HepG2 (cell line): ENCODE measurements at regions not wholly inside any gene's neighbourhood (a gene's known extent, or its start where the extent isn't known, plus 50 kb on each side); places are given as distances from the start of the nearest gene placed in this dataset.

ENCODE experiments used
- ATAC-seq: fragments of 200-7000 bp; cut with Tn5 transposase; 3 replicates; pipeline ENCODE4 v1.9.1; 2020; ENCODE audit warnings: mild to moderate bottlenecking, moderate library complexity
- BruUV-seq: library from RNA; stranded (reverse); fragments of 400-500 nt; replicated peaks from 2 replicates; lab custom pipeline; 2021; lab: Mats Ljungman, UMichigan
- CTCF ChIA-PET: fragments of 300-600 bp; formaldehyde crosslinking; extraction: SDS; loops from one replicate; lab custom pipeline; 2021; ENCODE audit warnings: low total read pairs, inconsistent platforms, low intra/inter-chr PET ratio; lab: Yijun Ruan, JAX
- POLR2A ChIA-PET: fragments of 350-600 bp; sonication (Branson Sonifier 250); formaldehyde crosslinking; loops from one replicate; lab custom pipeline; 2020; ENCODE audit warnings: antibody characterized with exemption, inconsistent platforms; lab: Yijun Ruan, JAX
- DNase-seq: peaks from one replicate; pipeline ENCODE4 v3.0.0-alpha.2; 2015; ENCODE audit warnings: low spot score
- FAIRE-seq: peaks from 3 replicates; lab custom pipeline; 2011; peaks lifted over from hg19 to GRCh38; lab: Jason Lieb, UNC
- H2AFZ ChIP-seq: one replicate; pipeline ENCODE4 v1.6.1; 2011; ENCODE audit warnings: low read length, inconsistent platforms
- H3K27ac ChIP-seq: fragments of 300-600 bp; 3 replicates; pipeline ENCODE4 v1.8.0; 2011; ENCODE audit warnings: mixed run types, mild to moderate bottlenecking, mixed read lengths, low read length, inconsistent platforms; ENCODE audit not compliant: insufficient read depth; ENCODE audit errors: extremely low read length
- H3K27me3 ChIP-seq, 2 experiments: fragments of 200-600 bp in 1 of 2; 2 replicates in 1 of 2; 3 replicates in 1 of 2; pipeline versions ENCODE4 v1.6.0 to v1.8.0; 2011; ENCODE audit warnings: low read length in 2 of 2, mild to moderate bottlenecking in 2 of 2, moderate library complexity in 2 of 2, inconsistent platforms in 1 of 2; ENCODE audit not compliant: insufficient read depth in 2 of 2, control insufficient read depth in 1 of 2
- H3K36me3 ChIP-seq, 2 experiments: fragments of 200-600 bp in 1 of 2; replicated peaks in 1 of 2; 2 replicates in 1 of 2; 3 replicates in 1 of 2; pipeline versions ENCODE4 v1.5.1 to v1.8.0; 2011; ENCODE audit warnings: low read length in 2 of 2, inconsistent platforms in 1 of 2; ENCODE audit not compliant: insufficient read depth in 2 of 2, control insufficient read depth in 1 of 2
- H3K4me1 ChIP-seq: 2 replicates; pipeline ENCODE4 v1.5.1; 2012; ENCODE audit warnings: low read length, inconsistent platforms; ENCODE audit not compliant: insufficient read depth
- H3K4me2 ChIP-seq: 2 replicates; pipeline ENCODE4 v1.6.0; 2011; ENCODE audit warnings: low read depth, low read length, inconsistent platforms
- H3K4me3 ChIP-seq, 3 experiments: fragments of 200-600 bp in 1 of 3; sonication (generic), shearing (Covaris generic) in 1 of 3; replicated peaks in 1 of 3; 2 replicates each; pipeline ENCODE4 v1.5.1; 2011 to 2016; ENCODE audit warnings: low read length in 3 of 3, inconsistent platforms in 2 of 3, low read depth in 2 of 3, mild to moderate bottlenecking in 2 of 3, control low read depth in 1 of 3, mixed read lengths in 1 of 3; ENCODE audit not compliant: insufficient read depth in 1 of 3
- H3K79me2 ChIP-seq: one replicate; pipeline ENCODE4 v1.6.1; 2011; ENCODE audit warnings: low read length, inconsistent platforms; ENCODE audit not compliant: insufficient read depth
- H3K9ac ChIP-seq: 2 replicates; pipeline ENCODE4 v1.6.0; 2011; ENCODE audit warnings: mild to moderate bottlenecking, low read depth, low read length, inconsistent platforms; ENCODE audit not compliant: insufficient read depth
- H3K9me3 ChIP-seq: 2 replicates; pipeline ENCODE4 v1.5.1; 2012; ENCODE audit warnings: mild to moderate bottlenecking, low read length
- H4K20me1 ChIP-seq: 2 replicates; pipeline ENCODE4 v1.6.0; 2011; ENCODE audit warnings: inconsistent platforms, mild to moderate bottlenecking, low read length, moderate library complexity; ENCODE audit not compliant: insufficient read depth
- ATF4 ChIP-seq, 2 experiments: fragments of 450-650 bp in 1 of 2; sonication (generic) in 1 of 2; formaldehyde crosslinking; IDR thresholded peaks; 2 replicates each; pipeline versions ENCODE4 v1.5.0 to v1.8.0; 2020 to 2022; ENCODE audit warnings: mild to moderate bottlenecking in 1 of 2, missing genetic modification reagents in 1 of 2
- ATF6 ChIP-seq: sonication (generic); formaldehyde crosslinking; conservative IDR thresholded peaks from 2 replicates; pipeline ENCODE4 v1.4.0; 2020; ENCODE audit warnings: missing genetic modification reagents
- JUNB ChIP-seq: sonication (generic); formaldehyde crosslinking; IDR thresholded peaks from 2 replicates; pipeline ENCODE4 v1.8.0; 2022; ENCODE audit warnings: missing genetic modification reagents, mild to moderate bottlenecking, borderline replicate concordance
- MZF1 ChIP-seq: sonication (generic); formaldehyde crosslinking; IDR thresholded peaks from 2 replicates; pipeline ENCODE4 v1.8.1; 2023; ENCODE audit warnings: mild to moderate bottlenecking, missing genetic modification reagents, borderline replicate concordance
- SMARCE1 ChIP-seq: fragments of 450-650 bp; IDR thresholded peaks from 2 replicates; pipeline ENCODE4 v1.6.1; 2017; ENCODE audit warnings: borderline replicate concordance
- TOPORS ChIP-seq: sonication (generic); formaldehyde crosslinking; IDR thresholded peaks from 2 replicates; pipeline ENCODE4 v1.8.0; 2023; ENCODE audit warnings: mild to moderate bottlenecking, missing genetic modification reagents
- ZBTB7A ChIP-seq: sonication (generic); formaldehyde crosslinking; IDR thresholded peaks from 2 replicates; pipeline ENCODE4 v1.8.0; 2022; ENCODE audit warnings: mild to moderate bottlenecking, missing genetic modification reagents
- ZNF33B ChIP-seq: sonication (generic); formaldehyde crosslinking; IDR thresholded peaks from 2 replicates; pipeline ENCODE4 v1.5.1; 2020; ENCODE audit warnings: mild to moderate bottlenecking, missing genetic modification reagents
- WGBS: methylation state at CpG from one replicate; pipeline ENCODE4 v1.1.6; 2017; ENCODE audit warnings: low lambda C conversion rate; 5-methylcytosine and 5-hydroxymethylcytosine counted together
- in situ Hi-C: cut with HindIII; loops from 2 replicates; pipeline ENCODE4 v1.10.0; 2017; ENCODE audit warnings: low pct_unique_long_range_greater_than_20kb; ENCODE audit not compliant: extremely low pct_ligation_motif_present
- intact Hi-C: fragments of 100-400 bp; cut with micrococcal nuclease; formaldehyde crosslinking; loops from one replicate; pipeline ENCODE4 v1.10.0; 2022; ENCODE audit not compliant: unreplicated experiment

GRCh38 chr7:15920953-15921352, 234.5 kb upstream of the MEOX2 start:
- H4K20me1 ChIP-seq: no peaks in the 10 kb centered on the region
- intact Hi-C loops: no loop called here
- no TSS peak for BruUV-seq
- FAIRE-seq (no peak), DNase-seq (no peak), ATAC-seq (no peak)
- H3K4me1 ChIP-seq: no peaks in the 10 kb centered on the region
- H3K4me2 ChIP-seq: no peak overlapping the region
- peaks cover 24% of the 10 kb centered on the region for H3K9me3 ChIP-seq
- POLR2A ChIA-PET: no interaction called here
- H3K27me3 ChIP-seq: no peaks in the 10 kb centered on the region
- H3K27ac ChIP-seq: no peak overlapping the region
- in situ Hi-C loops: no loop called here
- TF ChIP-seq ATF4 (CRISPR knock-in tag; IDR thresholded peaks at IDR 0.05) (no peak), SMARCE1 (no peak), JUNB (CRISPR knock-in tag) (no peak), ZNF33B (CRISPR knock-in tag) (no peak), TOPORS (CRISPR knock-in tag) (no peak)
- H2AFZ ChIP-seq: no peak overlapping the region
- CTCF ChIA-PET: no interaction called here
- WGBS: under 1% methylated on average over 7 of the region's 7 CpGs
- no peak overlapping the region for H3K9ac ChIP-seq
- H3K4me3 ChIP-seq: no peak overlapping the region
- no peaks in the 10 kb centered on the region for H3K36me3 ChIP-seq
- no peaks in the 10 kb centered on the region for H3K79me2 ChIP-seq

- no peaks in the 10 kb centered on the region for H3K36me3 ChIP-seq
- no peaks in the 10 kb centered on the region for H3K27me3 ChIP-seq
- intact Hi-C loops (no loop called here), in situ Hi-C loops (no loop called here)
- no TSS peak for BruUV-seq
- H3K27ac ChIP-seq: no peak overlapping the region
- H3K79me2 ChIP-seq: no peaks in the 10 kb centered on the region
- H4K20me1 ChIP-seq: no peaks in the 10 kb centered on the region
- no peak overlapping the region for H3K4me3 ChIP-seq
- POLR2A ChIA-PET: no interaction called here
- no peak for FAIRE-seq
- no peaks in the 10 kb centered on the region for H3K4me1 ChIP-seq
- H3K9ac ChIP-seq: no peak overlapping the region
- H2AFZ ChIP-seq: no peak overlapping the region
- H3K4me2 ChIP-seq: no peak overlapping the region
- TF ChIP-seq MZF1 (CRISPR knock-in tag) (no peak), ATF6 (no peak), ZBTB7A (no peak)
- H3K9me3 ChIP-seq: 0 out of 2 replicates have a peak, but pooled peaks cover 7% of the 10 kb centered on the region
- ATAC-seq: no peak
- DNase-seq: no peak
- CTCF ChIA-PET: no interaction called here
- 35% methylated on average over 4 of the region's 4 CpGs for WGBS
These were observed 230.3 kb upstream of the MEOX2 start for GRCh38 chr7:15916681-15917380.
